HL-60 (cell line): ENCODE measurements at regions not wholly inside any gene's neighbourhood (a gene's known extent, or its start where the extent isn't known, plus 50 kb on each side); places are given as distances from the start of the nearest gene placed in this dataset.

Experiments used
- GABPA ChIP-seq: IDR thresholded peaks from 2 replicates; pipeline ENCODE4 v1.6.1; 2012; ENCODE audit warnings: low read depth
- POLR2AphosphoS5 ChIP-seq: IDR thresholded peaks from 2 replicates; pipeline ENCODE4 v1.6.1; 2012; ENCODE audit warnings: low read depth
- TF ChIP-seq, protein P1 (sequence below): IDR thresholded peaks from one replicate; pipeline ENCODE4 v1.5.1; 2011; ENCODE audit warnings: low read length, control low read depth, inconsistent platforms; ENCODE audit not compliant: insufficient read depth
- TF ChIP-seq, protein P2 (sequence below): IDR thresholded peaks from 2 replicates; pipeline ENCODE4 v1.6.1; 2012; ENCODE audit warnings: low read depth; ENCODE audit not compliant: insufficient replicate concordance

GRCh38 chr1:9482403-9482802 lies 56.9 kb upstream of the SLC25A33 start:
- TF ChIP-seq, protein P1, sequence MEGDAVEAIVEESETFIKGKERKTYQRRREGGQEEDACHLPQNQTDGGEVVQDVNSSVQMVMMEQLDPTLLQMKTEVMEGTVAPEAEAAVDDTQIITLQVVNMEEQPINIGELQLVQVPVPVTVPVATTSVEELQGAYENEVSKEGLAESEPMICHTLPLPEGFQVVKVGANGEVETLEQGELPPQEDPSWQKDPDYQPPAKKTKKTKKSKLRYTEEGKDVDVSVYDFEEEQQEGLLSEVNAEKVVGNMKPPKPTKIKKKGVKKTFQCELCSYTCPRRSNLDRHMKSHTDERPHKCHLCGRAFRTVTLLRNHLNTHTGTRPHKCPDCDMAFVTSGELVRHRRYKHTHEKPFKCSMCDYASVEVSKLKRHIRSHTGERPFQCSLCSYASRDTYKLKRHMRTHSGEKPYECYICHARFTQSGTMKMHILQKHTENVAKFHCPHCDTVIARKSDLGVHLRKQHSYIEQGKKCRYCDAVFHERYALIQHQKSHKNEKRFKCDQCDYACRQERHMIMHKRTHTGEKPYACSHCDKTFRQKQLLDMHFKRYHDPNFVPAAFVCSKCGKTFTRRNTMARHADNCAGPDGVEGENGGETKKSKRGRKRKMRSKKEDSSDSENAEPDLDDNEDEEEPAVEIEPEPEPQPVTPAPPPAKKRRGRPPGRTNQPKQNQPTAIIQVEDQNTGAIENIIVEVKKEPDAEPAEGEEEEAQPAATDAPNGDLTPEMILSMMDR: no peak
- TF ChIP-seq, protein P2, sequence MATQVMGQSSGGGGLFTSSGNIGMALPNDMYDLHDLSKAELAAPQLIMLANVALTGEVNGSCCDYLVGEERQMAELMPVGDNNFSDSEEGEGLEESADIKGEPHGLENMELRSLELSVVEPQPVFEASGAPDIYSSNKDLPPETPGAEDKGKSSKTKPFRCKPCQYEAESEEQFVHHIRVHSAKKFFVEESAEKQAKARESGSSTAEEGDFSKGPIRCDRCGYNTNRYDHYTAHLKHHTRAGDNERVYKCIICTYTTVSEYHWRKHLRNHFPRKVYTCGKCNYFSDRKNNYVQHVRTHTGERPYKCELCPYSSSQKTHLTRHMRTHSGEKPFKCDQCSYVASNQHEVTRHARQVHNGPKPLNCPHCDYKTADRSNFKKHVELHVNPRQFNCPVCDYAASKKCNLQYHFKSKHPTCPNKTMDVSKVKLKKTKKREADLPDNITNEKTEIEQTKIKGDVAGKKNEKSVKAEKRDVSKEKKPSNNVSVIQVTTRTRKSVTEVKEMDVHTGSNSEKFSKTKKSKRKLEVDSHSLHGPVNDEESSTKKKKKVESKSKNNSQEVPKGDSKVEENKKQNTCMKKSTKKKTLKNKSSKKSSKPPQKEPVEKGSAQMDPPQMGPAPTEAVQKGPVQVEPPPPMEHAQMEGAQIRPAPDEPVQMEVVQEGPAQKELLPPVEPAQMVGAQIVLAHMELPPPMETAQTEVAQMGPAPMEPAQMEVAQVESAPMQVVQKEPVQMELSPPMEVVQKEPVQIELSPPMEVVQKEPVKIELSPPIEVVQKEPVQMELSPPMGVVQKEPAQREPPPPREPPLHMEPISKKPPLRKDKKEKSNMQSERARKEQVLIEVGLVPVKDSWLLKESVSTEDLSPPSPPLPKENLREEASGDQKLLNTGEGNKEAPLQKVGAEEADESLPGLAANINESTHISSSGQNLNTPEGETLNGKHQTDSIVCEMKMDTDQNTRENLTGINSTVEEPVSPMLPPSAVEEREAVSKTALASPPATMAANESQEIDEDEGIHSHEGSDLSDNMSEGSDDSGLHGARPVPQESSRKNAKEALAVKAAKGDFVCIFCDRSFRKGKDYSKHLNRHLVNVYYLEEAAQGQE: no peak
- TF ChIP-seq GABPA (no peak), POLR2AphosphoS5 (no peak)
